ENCODE measurements at regions not wholly inside any gene's neighbourhood (a gene's known extent, or its start where the extent isn't known, plus 50 kb on each side); places are given as distances from the start of the nearest gene placed in this dataset.
"Not testable (repeated sequence)": the region's sequence is repeated elsewhere in the genome, so short reads cannot be mapped to it uniquely, and the experiment has no call there.

GRCh38 chr7:113291058-113291457, 172.7 kb upstream of the SMIM30 start:
- H3K36me3 ChIP-seq (ENCODE audit: control insufficient read depth, insufficient read depth, low read length) = no peaks in the 10 kb centered on the region
- H3K4me1 ChIP-seq (ENCODE audit: control insufficient read depth, insufficient read depth, low read length) = no peaks in the 10 kb centered on the region
- H3K27me3 ChIP-seq (ENCODE audit: control insufficient read depth, insufficient read depth, low read length) = no peaks in the 10 kb centered on the region
- no peaks in the 10 kb centered on the region for H3K9me3 ChIP-seq (ENCODE audit: control insufficient read depth, low read depth, low read length)
- H3K4me3 ChIP-seq (ENCODE audit: low read length) = no peak overlapping the region
- WGBS (ENCODE audit: insufficient coverage, low lambda C conversion rate) = no CpG with 5 or more reads among the region's 9 CpGs
- DNase-seq = no peak
- H3K27ac ChIP-seq (ENCODE audit: low read length) = no peak overlapping the region

- Histone ChIP-seq H3K36me3 (ENCODE audit: control insufficient read depth, insufficient read depth, low read length) (no peaks in the 10 kb centered on the region), H3K4me1 (ENCODE audit: control insufficient read depth, insufficient read depth, low read length) (no peaks in the 10 kb centered on the region), H3K9me3 (ENCODE audit: control insufficient read depth, low read depth, low read length) (no peaks in the 10 kb centered on the region), H3K4me3 (ENCODE audit: low read length) (no peak overlapping the region), H3K27me3 (ENCODE audit: control insufficient read depth, insufficient read depth, low read length) (no peaks in the 10 kb centered on the region), H3K27ac (ENCODE audit: low read length) (no peak overlapping the region)
- peak in 1 of 2 donors; percentile 5 for DNase-seq
- 86% methylated on average over 2 of the region's 4 CpGs for WGBS (ENCODE audit: insufficient coverage, low lambda C conversion rate)
Measured at GRCh38 chr7:113289140-113289740, 170.9 kb upstream of the SMIM30 start.

GRCh38 chr7:113285411-113285810, 167.1 kb upstream of the SMIM30 start:
- H3K4me1 ChIP-seq (ENCODE audit: control insufficient read depth, insufficient read depth, low read length) = no peaks in the 10 kb centered on the region
- no peak for DNase-seq
- WGBS (ENCODE audit: insufficient coverage, low lambda C conversion rate) = 83% methylated on average over 1 of the region's 3 CpGs
- no peaks in the 10 kb centered on the region for H3K36me3 ChIP-seq (ENCODE audit: control insufficient read depth, insufficient read depth, low read length)
- no peaks in the 10 kb centered on the region for H3K27me3 ChIP-seq (ENCODE audit: control insufficient read depth, insufficient read depth, low read length)
- H3K27ac ChIP-seq (ENCODE audit: low read length) = no peak overlapping the region
- no peaks in the 10 kb centered on the region for H3K9me3 ChIP-seq (ENCODE audit: control insufficient read depth, low read depth, low read length)
- H3K4me3 ChIP-seq (ENCODE audit: low read length) = no peak overlapping the region

- H3K27me3 ChIP-seq (ENCODE audit: control insufficient read depth, insufficient read depth, low read length) = no peaks in the 10 kb centered on the region
Measured at GRCh38 chr7:113283861-113284260, 165.5 kb upstream of the SMIM30 start.

GRCh38 chr7:113282875-113283274, 164.5 kb upstream of the SMIM30 start:
- WGBS (ENCODE audit: insufficient coverage, low lambda C conversion rate) = 86% methylated on average over 1 of the region's 1 CpG
- no peak overlapping the region for H3K27ac ChIP-seq (ENCODE audit: low read length)
- H3K4me3 ChIP-seq (ENCODE audit: low read length) = no peak overlapping the region
- H3K9me3 ChIP-seq (ENCODE audit: control insufficient read depth, low read depth, low read length) = no peaks in the 10 kb centered on the region
- no peaks in the 10 kb centered on the region for H3K36me3 ChIP-seq (ENCODE audit: control insufficient read depth, insufficient read depth, low read length)
- DNase-seq = no peak
- no peaks in the 10 kb centered on the region for H3K4me1 ChIP-seq (ENCODE audit: control insufficient read depth, insufficient read depth, low read length)
- no peaks in the 10 kb centered on the region for H3K27me3 ChIP-seq (ENCODE audit: control insufficient read depth, insufficient read depth, low read length)

More at GRCh38 chr7:113283861-113284260, 165.5 kb upstream of the SMIM30 start:
- no peaks in the 10 kb centered on the region for H3K9me3 ChIP-seq (ENCODE audit: control insufficient read depth, low read depth, low read length)
- H3K36me3 ChIP-seq (ENCODE audit: control insufficient read depth, insufficient read depth, low read length) = no peaks in the 10 kb centered on the region
- no peak overlapping the region for H3K4me3 ChIP-seq (ENCODE audit: low read length)
- DNase-seq = no peak
- H3K27ac ChIP-seq (ENCODE audit: low read length) = no peak overlapping the region
- no peaks in the 10 kb centered on the region for H3K4me1 ChIP-seq (ENCODE audit: control insufficient read depth, insufficient read depth, low read length)

GRCh38 chr7:113281223-113281622, 162.9 kb upstream of the SMIM30 start:
- H3K4me3 ChIP-seq (ENCODE audit: low read length) = no peak overlapping the region
- DNase-seq = no peak
- H3K27ac ChIP-seq (ENCODE audit: low read length) = no peak overlapping the region
- H3K27me3 ChIP-seq (ENCODE audit: control insufficient read depth, insufficient read depth, low read length) = no peaks in the 10 kb centered on the region
- no peaks in the 10 kb centered on the region for H3K36me3 ChIP-seq (ENCODE audit: control insufficient read depth, insufficient read depth, low read length)
- H3K4me1 ChIP-seq (ENCODE audit: control insufficient read depth, insufficient read depth, low read length) = no peaks in the 10 kb centered on the region
- no CpG with 5 or more reads among the region's 2 CpGs for WGBS (ENCODE audit: insufficient coverage, low lambda C conversion rate)
- no peaks in the 10 kb centered on the region for H3K9me3 ChIP-seq (ENCODE audit: control insufficient read depth, low read depth, low read length)

- H3K4me3 ChIP-seq (ENCODE audit: low read length) = no peak overlapping the region
- no peaks in the 10 kb centered on the region for H3K9me3 ChIP-seq (ENCODE audit: control insufficient read depth, low read depth, low read length)
- H3K27me3 ChIP-seq (ENCODE audit: control insufficient read depth, insufficient read depth, low read length) = no peaks in the 10 kb centered on the region
- no peaks in the 10 kb centered on the region for H3K36me3 ChIP-seq (ENCODE audit: control insufficient read depth, insufficient read depth, low read length)
- H3K27ac ChIP-seq (ENCODE audit: low read length) = no peak overlapping the region
- no peak for DNase-seq
- H3K4me1 ChIP-seq (ENCODE audit: control insufficient read depth, insufficient read depth, low read length) = no peaks in the 10 kb centered on the region
Measured at GRCh38 chr7:113279256-113279655, 160.9 kb upstream of the SMIM30 start.

- no peaks in the 10 kb centered on the region for H3K9me3 ChIP-seq (ENCODE audit: control insufficient read depth, low read depth, low read length)
- H3K36me3 ChIP-seq (ENCODE audit: control insufficient read depth, insufficient read depth, low read length) = no peaks in the 10 kb centered on the region
- no peak overlapping the region for H3K27ac ChIP-seq (ENCODE audit: low read length)
- DNase-seq = no peak
- no peaks in the 10 kb centered on the region for H3K27me3 ChIP-seq (ENCODE audit: control insufficient read depth, insufficient read depth, low read length)
- WGBS (ENCODE audit: insufficient coverage, low lambda C conversion rate) = 94% methylated on average over 2 of the region's 2 CpGs
- H3K4me1 ChIP-seq (ENCODE audit: control insufficient read depth, insufficient read depth, low read length) = no peaks in the 10 kb centered on the region
- H3K4me3 ChIP-seq (ENCODE audit: low read length) = no peak overlapping the region
Measured at GRCh38 chr7:113270790-113271189, 152.4 kb upstream of the SMIM30 start.

GRCh38 chr7:113269592-113269991, 151.2 kb upstream of the SMIM30 start:
- not testable (repeated sequence) for H3K36me3 ChIP-seq (ENCODE audit: control insufficient read depth, insufficient read depth, low read length)
- WGBS (ENCODE audit: insufficient coverage, low lambda C conversion rate) = no CpG with 5 or more reads among the region's 3 CpGs

GRCh38 chr7:113268757-113269156, 150.4 kb upstream of the SMIM30 start:
- no peak for DNase-seq
- H3K9me3 ChIP-seq (ENCODE audit: control insufficient read depth, low read depth, low read length) = no peaks in the 10 kb centered on the region
- no peaks in the 10 kb centered on the region for H3K36me3 ChIP-seq (ENCODE audit: control insufficient read depth, insufficient read depth, low read length)
- WGBS (ENCODE audit: insufficient coverage, low lambda C conversion rate) = no CpG with 5 or more reads among the region's 3 CpGs
- no peaks in the 10 kb centered on the region for H3K27me3 ChIP-seq (ENCODE audit: control insufficient read depth, insufficient read depth, low read length)
- no peak overlapping the region for H3K4me3 ChIP-seq (ENCODE audit: low read length)
- H3K4me1 ChIP-seq (ENCODE audit: control insufficient read depth, insufficient read depth, low read length) = no peaks in the 10 kb centered on the region
- no peak overlapping the region for H3K27ac ChIP-seq (ENCODE audit: low read length)

More at GRCh38 chr7:113269592-113269991, 151.2 kb upstream of the SMIM30 start:
- not testable (repeated sequence) for DNase-seq; H3K27ac ChIP-seq (ENCODE audit: low read length); H3K9me3 ChIP-seq (ENCODE audit: control insufficient read depth, low read depth, low read length); H3K4me3 ChIP-seq (ENCODE audit: low read length); H3K4me1 ChIP-seq (ENCODE audit: control insufficient read depth, insufficient read depth, low read length); H3K27me3 ChIP-seq (ENCODE audit: control insufficient read depth, insufficient read depth, low read length)

- H3K9me3 ChIP-seq (ENCODE audit: control insufficient read depth, low read depth, low read length) = no peaks in the 10 kb centered on the region
- WGBS (ENCODE audit: insufficient coverage, low lambda C conversion rate) = no CpG with 5 or more reads among the region's 4 CpGs
- no peak overlapping the region for H3K4me3 ChIP-seq (ENCODE audit: low read length)
- no peak for DNase-seq
- no peaks in the 10 kb centered on the region for H3K27me3 ChIP-seq (ENCODE audit: control insufficient read depth, insufficient read depth, low read length)
- H3K4me1 ChIP-seq (ENCODE audit: control insufficient read depth, insufficient read depth, low read length) = no peaks in the 10 kb centered on the region
- no peaks in the 10 kb centered on the region for H3K36me3 ChIP-seq (ENCODE audit: control insufficient read depth, insufficient read depth, low read length)
- no peak overlapping the region for H3K27ac ChIP-seq (ENCODE audit: low read length)
Measured at GRCh38 chr7:113267885-113268284, 149.5 kb upstream of the SMIM30 start.
